K562 (cell line): ENCODE measurements at regions not wholly inside any gene's neighbourhood (a gene's known extent, or its start where the extent isn't known, plus 50 kb on each side); places are given as distances from the start of the nearest gene placed in this dataset.

Experiments
- ATAC-seq: fragments of 200-7000 bp; cut with Tn5 transposase; 3 replicates; pipeline ENCODE4 v1.9.1; 2020; ENCODE audit warnings: moderate library complexity
- BruUV-seq: library from RNA; stranded (reverse); fragments of 400-500 nt; replicated peaks from 2 replicates; lab custom pipeline; 2021; lab: Mats Ljungman, UMichigan
- CTCF ChIA-PET: fragments of 300-600 bp; formaldehyde crosslinking; extraction: SDS; loops from one replicate; lab custom pipeline; 2021; ENCODE audit warnings: low intra/inter-chr PET ratio; lab: Yijun Ruan, JAX
- POLR2A ChIA-PET: fragments of 300-600, 350-650 bp; sonication (Branson Sonifier 250); formaldehyde crosslinking; extraction: SDS; loops from one replicate; lab custom pipeline; 2021; ENCODE audit warnings: antibody characterized with exemption, inconsistent platforms; lab: Yijun Ruan, JAX
- DNase-seq, 4 experiments: peaks; one replicate each; pipeline versions ENCODE4 v3.0.0 to v3.0.0-alpha.2; 2011 to 2018; ENCODE audit warnings: low spot score in 3 of 4, mixed read lengths in 3 of 4; ENCODE audit errors: extremely low read depth in 1 of 4
- FAIRE-seq: peaks from 2 replicates; lab custom pipeline; 2011; peaks lifted over from hg19 to GRCh38; lab: Jason Lieb, UNC
- H2AFZ ChIP-seq: 2 replicates; pipeline ENCODE4 v1.6.0; 2011; ENCODE audit warnings: low read depth, low read length, control low read depth, inconsistent platforms
- H3K27ac ChIP-seq: fragments of 200-600 bp; 3 replicates; pipeline ENCODE4 v1.8.0; 2011; ENCODE audit warnings: low read depth, mild to moderate bottlenecking, control low read depth, inconsistent platforms, low read length, moderate library complexity, mixed read lengths; ENCODE audit errors: extremely low read depth
- H3K27me3 ChIP-seq, 2 experiments: fragments of 300-600 bp in 1 of 2; 2 replicates in 1 of 2; 3 replicates in 1 of 2; pipeline versions ENCODE4 v1.6.0 to v1.8.0; 2011; ENCODE audit warnings: inconsistent platforms in 2 of 2, low read length in 2 of 2, mild to moderate bottlenecking in 1 of 2, mixed read lengths in 1 of 2, moderate library complexity in 1 of 2; ENCODE audit not compliant: control insufficient read depth in 2 of 2, insufficient read depth in 2 of 2
- H3K36me3 ChIP-seq: fragments of 300-600 bp; 3 replicates; pipeline ENCODE4 v1.8.0; 2011; ENCODE audit warnings: mild to moderate bottlenecking, low read length, inconsistent platforms; ENCODE audit not compliant: control insufficient read depth, insufficient read depth
- H3K4me1 ChIP-seq, 2 experiments: fragments of 200-600 bp in 1 of 2; replicated peaks in 1 of 2; 2 replicates in 1 of 2; 3 replicates in 1 of 2; pipeline versions ENCODE4 v1.5.1 to v1.8.0; 2011; ENCODE audit warnings: inconsistent platforms in 2 of 2, low read length in 2 of 2, mild to moderate bottlenecking in 1 of 2, mixed read lengths in 1 of 2, moderate library complexity in 1 of 2; ENCODE audit not compliant: control insufficient read depth in 2 of 2, insufficient read depth in 2 of 2
- H3K4me2 ChIP-seq: 2 replicates; pipeline ENCODE4 v1.6.1; 2011; ENCODE audit warnings: low read length, control low read depth, inconsistent platforms, mixed read lengths; ENCODE audit not compliant: insufficient read depth
- H3K4me3 ChIP-seq: fragments of 200-600 bp; sonication (generic), shearing (Covaris generic); 2 replicates; pipeline ENCODE4 v1.5.1; 2016; ENCODE audit warnings: control low read depth, inconsistent platforms
- H3K79me2 ChIP-seq: fragments of 200-600 bp; 3 replicates; pipeline ENCODE4 v1.8.0; 2011; ENCODE audit warnings: low read length, inconsistent platforms; ENCODE audit not compliant: control insufficient read depth, insufficient read depth
- H3K9ac ChIP-seq, 2 experiments: 2 replicates each; pipeline versions ENCODE4 v1.6.0 to v1.6.1; 2011; ENCODE audit warnings: low read depth in 2 of 2, low read length in 2 of 2, control low read depth in 1 of 2, inconsistent platforms in 1 of 2, mild to moderate bottlenecking in 1 of 2, mixed read lengths in 1 of 2; ENCODE audit not compliant: insufficient read depth in 1 of 2
- H3K9me1 ChIP-seq: one replicate; pipeline ENCODE4 v1.6.0; 2011; ENCODE audit warnings: inconsistent platforms, mild to moderate bottlenecking, low read length, moderate library complexity; ENCODE audit not compliant: control insufficient read depth, insufficient read depth
- H3K9me3 ChIP-seq: replicated peaks from 2 replicates; pipeline ENCODE4 v1.5.1; 2011; ENCODE audit warnings: low read depth, low read length, inconsistent platforms; ENCODE audit not compliant: control insufficient read depth, insufficient read depth
- H4K20me1 ChIP-seq: replicated peaks from 2 replicates; pipeline ENCODE4 v1.6.1; 2011; ENCODE audit warnings: low read length, inconsistent platforms, mixed read lengths; ENCODE audit not compliant: control insufficient read depth, insufficient read depth
- MCM2 ChIP-seq: fragments of 450-650 bp; IDR thresholded peaks from 2 replicates; pipeline ENCODE4 v1.6.1; 2017; ENCODE audit warnings: low read depth, mild to moderate bottlenecking
- PRPF4 ChIP-seq: fragments of 200-400 bp; formaldehyde crosslinking; IDR thresholded peaks from one replicate; pipeline ENCODE4 v1.6.1; 2017; ENCODE audit warnings: low read length, low read depth, mild to moderate bottlenecking; ENCODE audit not compliant: insufficient read depth, poor library complexity, severe bottlenecking
- SIN3B ChIP-seq: fragments of 450-650 bp; IDR thresholded peaks from 2 replicates; pipeline ENCODE4 v1.6.1; 2017; ENCODE audit warnings: low read depth, mild to moderate bottlenecking, moderate library complexity
- XRCC4 ChIP-seq: IDR thresholded peaks from one replicate; pipeline ENCODE4 v1.6.1; 2011; ENCODE audit not compliant: insufficient read depth, insufficient read length; ENCODE audit errors: extremely low read depth
- ZEB2 ChIP-seq: fragments of 450-650 bp; IDR thresholded peaks from 2 replicates; pipeline ENCODE4 v1.6.1; 2016
- ZNF253 ChIP-seq: fragments of 250-450 bp; sonication (Bioruptor Pico); conservative IDR thresholded peaks from 2 replicates; pipeline ENCODE4 v1.6.1; 2021; ENCODE audit warnings: mild to moderate bottlenecking
- ZNF3 ChIP-seq: fragments of 250-450 bp; sonication (Bioruptor Pico); IDR thresholded peaks from 2 replicates; pipeline ENCODE4 v1.5.0; 2021; ENCODE audit warnings: mild to moderate bottlenecking, moderate library complexity
- ZNF79 ChIP-seq: fragments of 250-450 bp; sonication (Bioruptor Pico); IDR thresholded peaks from 2 replicates; pipeline ENCODE4 v1.4.0; 2020; ENCODE audit warnings: low read depth, mild to moderate bottlenecking, moderate library complexity
- WGBS: fragments of 100-300 bp; shearing (Covaris generic); methylation state at CpG from one replicate; pipeline ENCODE4 v1.1.6; 2016; ENCODE audit warnings: low coverage, mixed read lengths; ENCODE audit not compliant: insufficient coverage; ENCODE audit errors: missing lambda C conversion rate; 5-methylcytosine and 5-hydroxymethylcytosine counted together
- in situ Hi-C: fragments of 300-500 bp; cut with MboI; formaldehyde crosslinking; loops from 4 replicates; pipeline ENCODE4 v1.15.0; 2018; ENCODE audit warnings: inconsistent platforms, mixed read lengths
- intact Hi-C: fragments of 100-400 bp; cut with micrococcal nuclease; formaldehyde crosslinking; loops from 2 replicates; pipeline ENCODE4 v1.14.2; 2022
- TF ChIP-seq, protein P1 (sequence below): fragments of 450-650 bp; IDR thresholded peaks from 2 replicates; pipeline ENCODE4 v1.6.1; 2016; ENCODE audit warnings: borderline replicate concordance
- TF ChIP-seq, protein P2 (sequence below): fragments of 450-650 bp; IDR thresholded peaks from 2 replicates; pipeline ENCODE4 v1.7.0; 2016; ENCODE audit warnings: borderline replicate concordance
- TF ChIP-seq, protein P3 (sequence below): fragments of 250-450 bp; sonication (Bioruptor Pico); IDR thresholded peaks from 2 replicates; pipeline ENCODE4 v1.5.0; 2021
- TF ChIP-seq, protein P4 (sequence below), 3 experiments: IDR thresholded peaks in 2 of 3; conservative IDR thresholded peaks in 1 of 3; 2 replicates each; pipeline ENCODE4 v1.5.1; 2011 to 2012; ENCODE audit warnings: low read length in 3 of 3, mild to moderate bottlenecking in 3 of 3, control low read depth in 2 of 3, improper control_type of control experiment in 1 of 3, inconsistent platforms in 1 of 3, low read depth in 1 of 3, mixed read lengths in 1 of 3, moderate library complexity in 1 of 3; ENCODE audit not compliant: insufficient read depth in 2 of 3
- TF ChIP-seq, protein P5 (sequence below): fragments of 450-650 bp; IDR thresholded peaks from one replicate; pipeline ENCODE4 v1.6.1; 2018; ENCODE audit warnings: mild to moderate bottlenecking, moderate library complexity; ENCODE audit not compliant: partially characterized antibody

DNA sequence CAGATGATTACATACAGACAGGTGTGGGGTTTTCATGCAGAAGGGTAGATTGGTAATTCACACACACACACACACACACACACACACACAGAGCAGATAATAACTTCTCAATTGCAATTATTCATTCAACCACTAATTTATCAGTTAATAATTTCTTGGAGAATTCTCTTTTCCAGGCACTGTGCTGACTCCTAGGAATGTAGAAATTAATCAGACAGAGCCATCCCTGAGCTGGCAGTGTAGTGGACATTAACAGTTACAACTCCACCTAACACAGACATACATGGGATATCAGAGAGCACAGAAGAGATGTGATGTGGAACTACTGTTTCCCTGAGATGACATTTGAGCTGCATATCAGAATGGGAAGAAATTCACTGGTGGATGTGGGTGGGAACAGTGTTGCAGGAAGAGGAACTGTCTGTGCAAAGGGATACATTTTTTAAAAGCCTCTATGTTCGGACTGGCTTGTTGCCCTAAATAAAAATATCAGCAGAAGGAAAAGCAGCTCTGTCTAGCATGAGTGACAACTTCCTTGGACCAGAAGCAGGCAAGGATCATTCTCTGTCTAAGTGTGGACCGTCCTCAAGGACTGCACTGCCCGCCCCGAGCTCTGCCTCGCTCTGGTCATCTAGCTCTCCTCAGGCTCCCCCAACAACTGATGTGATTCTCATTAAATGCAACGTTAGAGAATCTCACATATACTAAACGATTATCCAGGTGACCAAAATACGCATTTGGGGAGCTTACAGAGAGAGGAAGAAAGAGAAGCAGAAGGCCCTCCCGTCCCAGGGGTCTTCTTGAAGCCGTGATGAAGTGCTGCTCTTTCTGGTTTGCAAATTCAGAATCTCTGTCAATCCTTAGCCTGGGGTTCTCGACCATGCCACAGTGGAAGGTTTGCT, 173.4 kb upstream of the TRIB2 start:
- DNase-seq, result no peak
- BruUV-seq, result no TSS peak
- Histone ChIP-seq H3K36me3 (no peaks in the 10 kb centered on the region), H3K27me3 (no peaks in the 10 kb centered on the region), H2AFZ (no peak overlapping the region), H4K20me1 (no peaks in the 10 kb centered on the region), H3K9me3 (no peaks in the 10 kb centered on the region), H3K4me1 (no peaks in the 10 kb centered on the region), H3K9ac (no peak overlapping the region), H3K9me1 (no peaks in the 10 kb centered on the region), H3K4me3 (no peak overlapping the region), H3K79me2 (no peaks in the 10 kb centered on the region), H3K4me2 (no peak overlapping the region), H3K27ac (no peak overlapping the region)
- POLR2A ChIA-PET, result no interaction called here
- intact Hi-C loops, result no loop called here
- no peak for FAIRE-seq
- WGBS, result 63% methylated on average over 11 of the region's 11 CpGs
- CTCF ChIA-PET, result no interaction called here
- ATAC-seq, result no peak
- in situ Hi-C loops, result no loop called here
- TF ChIP-seq XRCC4 (no peak), MCM2 (no peak), ZNF3 (CRISPR knock-in tag) (no peak), SIN3B (no peak), ZNF253 (CRISPR knock-in tag) (no peak), ZEB2 (no peak), PRPF4 (no peak), ZNF79 (CRISPR knock-in tag) (no peak)
- TF ChIP-seq, protein P1, sequence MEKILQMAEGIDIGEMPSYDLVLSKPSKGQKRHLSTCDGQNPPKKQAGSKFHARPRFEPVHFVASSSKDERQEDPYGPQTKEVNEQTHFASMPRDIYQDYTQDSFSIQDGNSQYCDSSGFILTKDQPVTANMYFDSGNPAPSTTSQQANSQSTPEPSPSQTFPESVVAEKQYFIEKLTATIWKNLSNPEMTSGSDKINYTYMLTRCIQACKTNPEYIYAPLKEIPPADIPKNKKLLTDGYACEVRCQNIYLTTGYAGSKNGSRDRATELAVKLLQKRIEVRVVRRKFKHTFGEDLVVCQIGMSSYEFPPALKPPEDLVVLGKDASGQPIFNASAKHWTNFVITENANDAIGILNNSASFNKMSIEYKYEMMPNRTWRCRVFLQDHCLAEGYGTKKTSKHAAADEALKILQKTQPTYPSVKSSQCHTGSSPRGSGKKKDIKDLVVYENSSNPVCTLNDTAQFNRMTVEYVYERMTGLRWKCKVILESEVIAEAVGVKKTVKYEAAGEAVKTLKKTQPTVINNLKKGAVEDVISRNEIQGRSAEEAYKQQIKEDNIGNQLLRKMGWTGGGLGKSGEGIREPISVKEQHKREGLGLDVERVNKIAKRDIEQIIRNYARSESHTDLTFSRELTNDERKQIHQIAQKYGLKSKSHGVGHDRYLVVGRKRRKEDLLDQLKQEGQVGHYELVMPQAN, result no peak
- TF ChIP-seq, protein P2, sequence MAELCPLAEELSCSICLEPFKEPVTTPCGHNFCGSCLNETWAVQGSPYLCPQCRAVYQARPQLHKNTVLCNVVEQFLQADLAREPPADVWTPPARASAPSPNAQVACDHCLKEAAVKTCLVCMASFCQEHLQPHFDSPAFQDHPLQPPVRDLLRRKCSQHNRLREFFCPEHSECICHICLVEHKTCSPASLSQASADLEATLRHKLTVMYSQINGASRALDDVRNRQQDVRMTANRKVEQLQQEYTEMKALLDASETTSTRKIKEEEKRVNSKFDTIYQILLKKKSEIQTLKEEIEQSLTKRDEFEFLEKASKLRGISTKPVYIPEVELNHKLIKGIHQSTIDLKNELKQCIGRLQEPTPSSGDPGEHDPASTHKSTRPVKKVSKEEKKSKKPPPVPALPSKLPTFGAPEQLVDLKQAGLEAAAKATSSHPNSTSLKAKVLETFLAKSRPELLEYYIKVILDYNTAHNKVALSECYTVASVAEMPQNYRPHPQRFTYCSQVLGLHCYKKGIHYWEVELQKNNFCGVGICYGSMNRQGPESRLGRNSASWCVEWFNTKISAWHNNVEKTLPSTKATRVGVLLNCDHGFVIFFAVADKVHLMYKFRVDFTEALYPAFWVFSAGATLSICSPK, result no peak
- TF ChIP-seq, protein P3, sequence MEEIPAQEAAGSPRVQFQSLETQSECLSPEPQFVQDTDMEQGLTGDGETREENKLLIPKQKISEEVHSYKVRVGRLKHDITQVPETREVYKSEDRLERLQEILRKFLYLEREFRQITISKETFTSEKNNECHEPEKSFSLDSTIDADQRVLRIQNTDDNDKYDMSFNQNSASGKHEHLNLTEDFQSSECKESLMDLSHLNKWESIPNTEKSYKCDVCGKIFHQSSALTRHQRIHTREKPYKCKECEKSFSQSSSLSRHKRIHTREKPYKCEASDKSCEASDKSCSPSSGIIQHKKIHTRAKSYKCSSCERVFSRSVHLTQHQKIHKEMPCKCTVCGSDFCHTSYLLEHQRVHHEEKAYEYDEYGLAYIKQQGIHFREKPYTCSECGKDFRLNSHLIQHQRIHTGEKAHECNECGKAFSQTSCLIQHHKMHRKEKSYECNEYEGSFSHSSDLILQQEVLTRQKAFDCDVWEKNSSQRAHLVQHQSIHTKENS (CRISPR knock-in tag), result no peak
- TF ChIP-seq, protein P4, sequence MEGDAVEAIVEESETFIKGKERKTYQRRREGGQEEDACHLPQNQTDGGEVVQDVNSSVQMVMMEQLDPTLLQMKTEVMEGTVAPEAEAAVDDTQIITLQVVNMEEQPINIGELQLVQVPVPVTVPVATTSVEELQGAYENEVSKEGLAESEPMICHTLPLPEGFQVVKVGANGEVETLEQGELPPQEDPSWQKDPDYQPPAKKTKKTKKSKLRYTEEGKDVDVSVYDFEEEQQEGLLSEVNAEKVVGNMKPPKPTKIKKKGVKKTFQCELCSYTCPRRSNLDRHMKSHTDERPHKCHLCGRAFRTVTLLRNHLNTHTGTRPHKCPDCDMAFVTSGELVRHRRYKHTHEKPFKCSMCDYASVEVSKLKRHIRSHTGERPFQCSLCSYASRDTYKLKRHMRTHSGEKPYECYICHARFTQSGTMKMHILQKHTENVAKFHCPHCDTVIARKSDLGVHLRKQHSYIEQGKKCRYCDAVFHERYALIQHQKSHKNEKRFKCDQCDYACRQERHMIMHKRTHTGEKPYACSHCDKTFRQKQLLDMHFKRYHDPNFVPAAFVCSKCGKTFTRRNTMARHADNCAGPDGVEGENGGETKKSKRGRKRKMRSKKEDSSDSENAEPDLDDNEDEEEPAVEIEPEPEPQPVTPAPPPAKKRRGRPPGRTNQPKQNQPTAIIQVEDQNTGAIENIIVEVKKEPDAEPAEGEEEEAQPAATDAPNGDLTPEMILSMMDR (IDR thresholded peaks at IDR 0.05 in 2 of 3, conservative IDR thresholded peaks at IDR 0.05 in 1 of 3; ENCODE audit: insufficient read depth in 2 of 3, low read depth in 1 of 3, low read length in 3 of 3), result no peak
- TF ChIP-seq, protein P5, sequence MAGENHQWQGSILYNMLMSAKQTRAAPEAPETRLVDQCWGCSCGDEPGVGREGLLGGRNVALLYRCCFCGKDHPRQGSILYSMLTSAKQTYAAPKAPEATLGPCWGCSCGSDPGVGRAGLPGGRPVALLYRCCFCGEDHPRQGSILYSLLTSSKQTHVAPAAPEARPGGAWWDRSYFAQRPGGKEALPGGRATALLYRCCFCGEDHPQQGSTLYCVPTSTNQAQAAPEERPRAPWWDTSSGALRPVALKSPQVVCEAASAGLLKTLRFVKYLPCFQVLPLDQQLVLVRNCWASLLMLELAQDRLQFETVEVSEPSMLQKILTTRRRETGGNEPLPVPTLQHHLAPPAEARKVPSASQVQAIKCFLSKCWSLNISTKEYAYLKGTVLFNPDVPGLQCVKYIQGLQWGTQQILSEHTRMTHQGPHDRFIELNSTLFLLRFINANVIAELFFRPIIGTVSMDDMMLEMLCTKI, result no peak
